CD4-positive, alpha-beta T cell treated with Interleukin-4 for 1 hour (primary cell): ENCODE measurements at regions not wholly inside any gene's neighbourhood (a gene's known extent, or its start where the extent isn't known, plus 50 kb on each side); places are given as distances from the start of the nearest gene placed in this dataset.
"Not testable (repeated sequence)": the region's sequence is repeated elsewhere in the genome, so short reads cannot be mapped to it uniquely, and the experiment has no call there.

Source experiments
- DNase-seq, 2 donors: peaks; one replicate each; pipeline ENCODE4 v3.0.0-alpha.2; 2020 to 2022

GRCh38 chr9:90981726-90982125, 180.1 kb downstream of the SYK start:
- no peak for DNase-seq

- DNase-seq = no peak
Measured at GRCh38 chr9:90983394-90983793, 181.8 kb downstream of the SYK start.

- no peak for DNase-seq
Measured at GRCh38 chr9:90985631-90986030, 184.0 kb downstream of the SYK start.

- no peak for DNase-seq
Measured at GRCh38 chr9:90986161-90986560, 184.5 kb downstream of the SYK start.

GRCh38 chr9:90987566-90987965, 185.9 kb downstream of the SYK start:
- no peak for DNase-seq

- DNase-seq = no peak
Measured at GRCh38 chr9:90988318-90988717, 186.7 kb downstream of the SYK start.

- DNase-seq = no peak
Measured at GRCh38 chr9:90991953-90992352, 190.3 kb downstream of the SYK start.

GRCh38 chr9:90995516-90995915, 193.9 kb downstream of the SYK start:
- no peak for DNase-seq

- no peak for DNase-seq
Measured at GRCh38 chr9:90996154-90997065, 194.8 kb downstream of the SYK start.

GRCh38 chr9:90998573-90998972, 197.0 kb downstream of the SYK start:
- no peak for DNase-seq

GRCh38 chr9:90999425-91000397, 198.1 kb downstream of the SYK start:
- no peak for DNase-seq

- DNase-seq = no peak
Measured at GRCh38 chr9:91001146-91001611, 199.6 kb downstream of the SYK start.

GRCh38 chr9:91004484-91004883, 202.9 kb downstream of the SYK start:
- DNase-seq = no peak

GRCh38 chr9:91004992-91005391, 203.4 kb downstream of the SYK start:
- DNase-seq = no peak

GRCh38 chr9:91006046-91006445, 204.4 kb downstream of the SYK start:
- DNase-seq = no peak

GRCh38 chr9:91008568-91008967, 206.9 kb downstream of the SYK start:
- DNase-seq = no peak

- no peak for DNase-seq
Measured at GRCh38 chr9:91011891-91012290, 210.3 kb downstream of the SYK start.

GRCh38 chr9:91012933-91013841, 211.6 kb downstream of the SYK start:
- DNase-seq = no peak

GRCh38 chr9:91017245-91017644, 215.6 kb downstream of the SYK start:
- DNase-seq = no peak

- not testable (repeated sequence) for DNase-seq
Measured at GRCh38 chr9:91019871-91020270, 218.3 kb downstream of the SYK start.

GRCh38 chr9:91021656-91022055, 220.0 kb downstream of the SYK start:
- DNase-seq = not testable (repeated sequence)

GRCh38 chr9:91023741-91024140, 222.1 kb downstream of the SYK start:
- DNase-seq = no peak
